ENCODE measurements at regions not wholly inside any gene's neighbourhood (a gene's known extent, or its start where the extent isn't known, plus 50 kb on each side); places are given as distances from the start of the nearest gene placed in this dataset.

GRCh38 chr20:24165301-24166122, 176.9 kb upstream of the GGTLC1 start:
- no peak for DNase-seq

GRCh38 chr20:24164360-24164759, 175.8 kb upstream of the GGTLC1 start:
- peak in 4 of 6 experiments; percentile 5 to 8 (median 7) for DNase-seq

GRCh38 chr20:24163506-24163905, 174.9 kb upstream of the GGTLC1 start:
- no peak for DNase-seq

- DNase-seq: peak in 1 of 6 experiments; percentile 2
Measured at GRCh38 chr20:24160563-24161281, 172.1 kb upstream of the GGTLC1 start.

- no peak for DNase-seq
Measured at GRCh38 chr20:24158281-24158680, 169.7 kb upstream of the GGTLC1 start.

GRCh38 chr20:24157213-24157612, 168.6 kb upstream of the GGTLC1 start:
- no peak for DNase-seq

GRCh38 chr20:24153101-24154040, 164.8 kb upstream of the GGTLC1 start:
- DNase-seq: no peak

- DNase-seq: no peak
Measured at GRCh38 chr20:24151621-24152294, 163.2 kb upstream of the GGTLC1 start.

- DNase-seq: no peak
Measured at GRCh38 chr20:24150406-24150805, 161.8 kb upstream of the GGTLC1 start.

GRCh38 chr20:24149881-24150307, 161.3 kb upstream of the GGTLC1 start:
- DNase-seq: no peak

GRCh38 chr20:24149175-24149574, 160.6 kb upstream of the GGTLC1 start:
- DNase-seq: no peak

- DNase-seq: no peak
Measured at GRCh38 chr20:24148372-24148771, 159.8 kb upstream of the GGTLC1 start.

GRCh38 chr20:24147961-24148360, 159.4 kb upstream of the GGTLC1 start:
- DNase-seq: no peak

GRCh38 chr20:24147479-24147878, 158.9 kb upstream of the GGTLC1 start:
- no peak for DNase-seq

- DNase-seq: no peak
Measured at GRCh38 chr20:24146231-24146634, 157.7 kb upstream of the GGTLC1 start.

- DNase-seq: no peak
Measured at GRCh38 chr20:24144371-24144770, 155.8 kb upstream of the GGTLC1 start.

- DNase-seq: no peak
Measured at GRCh38 chr20:24141111-24141510, 152.5 kb upstream of the GGTLC1 start.

- DNase-seq: no peak
Measured at GRCh38 chr20:24139846-24140245, 151.3 kb upstream of the GGTLC1 start.

- no peak for DNase-seq
Measured at GRCh38 chr20:24138951-24139350, 150.4 kb upstream of the GGTLC1 start.

GRCh38 chr20:24138196-24138857, 149.7 kb upstream of the GGTLC1 start:
- no peak for DNase-seq

GRCh38 chr20:24136659-24137246, 148.2 kb upstream of the GGTLC1 start:
- DNase-seq: no peak

Measured in stimulated activated naive CD4-positive, alpha-beta T cell (primary cell).